HEK293 (cell line): ENCODE measurements at regions not wholly inside any gene's neighbourhood (a gene's known extent, or its start where the extent isn't known, plus 50 kb on each side); places are given as distances from the start of the nearest gene placed in this dataset.

Source experiments
- BCL11B ChIP-seq: fragments of 450-650 bp; formaldehyde crosslinking; IDR thresholded peaks from 2 replicates; pipeline ENCODE4 v1.5.1; 2016; ENCODE audit warnings: low read depth, missing biosample characterization, missing genetic modification characterization
- SP3 ChIP-seq: fragments of 450-650 bp; formaldehyde crosslinking; IDR thresholded peaks from 2 replicates; pipeline ENCODE4 v1.5.1; 2016; ENCODE audit warnings: missing biosample characterization, missing genetic modification characterization
- YY2 ChIP-seq: fragments of 450-650 bp; formaldehyde crosslinking; IDR thresholded peaks from 2 replicates; pipeline ENCODE4 v1.5.1; 2016; ENCODE audit warnings: missing biosample characterization, missing genetic modification characterization
- ZBTB11 ChIP-seq: fragments of 450-650 bp; formaldehyde crosslinking; conservative IDR thresholded peaks from 2 replicates; pipeline ENCODE4 v1.5.1; 2016; ENCODE audit warnings: low read depth, missing biosample characterization, missing genetic modification characterization
- ZFHX2 ChIP-seq: fragments of 450-650 bp; formaldehyde crosslinking; conservative IDR thresholded peaks from 2 replicates; pipeline ENCODE4 v1.5.1; 2016; ENCODE audit warnings: missing biosample characterization, missing genetic modification characterization
- ZNF211 ChIP-seq: fragments of 450-650 bp; formaldehyde crosslinking; IDR thresholded peaks from 2 replicates; pipeline ENCODE4 v1.5.1; 2016; ENCODE audit warnings: low read depth, missing biosample characterization, missing genetic modification characterization
- ZNF24 ChIP-seq: fragments of 450-650 bp; formaldehyde crosslinking; IDR thresholded peaks from 2 replicates; pipeline ENCODE4 v1.5.1; 2016; ENCODE audit warnings: missing biosample characterization, missing genetic modification characterization
- ZNF280D ChIP-seq: fragments of 450-650 bp; formaldehyde crosslinking; IDR thresholded peaks from 2 replicates; pipeline ENCODE4 v1.5.1; 2016; ENCODE audit warnings: missing biosample characterization, missing genetic modification characterization
- ZNF341 ChIP-seq: fragments of 450-650 bp; formaldehyde crosslinking; IDR thresholded peaks from 2 replicates; pipeline ENCODE4; 2016; ENCODE audit warnings: low read depth, missing biosample characterization, missing genetic modification characterization
- ZNF518A ChIP-seq: fragments of 450-650 bp; formaldehyde crosslinking; conservative IDR thresholded peaks from 2 replicates; pipeline ENCODE4 v1.5.1; 2016; ENCODE audit warnings: low read depth, missing biosample characterization, missing genetic modification characterization
- ZNF626 ChIP-seq: fragments of 450-650 bp; sonication (Bioruptor Pico); formaldehyde crosslinking; IDR thresholded peaks from 2 replicates; pipeline ENCODE4 v1.5.1; 2018; ENCODE audit warnings: missing biosample characterization, missing genetic modification characterization, inconsistent platforms
- ZNF664 ChIP-seq: fragments of 450-650 bp; formaldehyde crosslinking; IDR thresholded peaks from 2 replicates; pipeline ENCODE4 v1.5.1; 2016; ENCODE audit warnings: missing biosample characterization, missing genetic modification characterization
- ZNF701 ChIP-seq: fragments of 450-650 bp; formaldehyde crosslinking; IDR thresholded peaks from 2 replicates; pipeline ENCODE4 v1.5.1; 2016; ENCODE audit warnings: missing biosample characterization, missing genetic modification characterization
- ZNF776 ChIP-seq: fragments of 450-650 bp; formaldehyde crosslinking; IDR thresholded peaks from 2 replicates; pipeline ENCODE4 v1.5.0; 2017; ENCODE audit warnings: missing biosample characterization, missing genetic modification characterization, borderline replicate concordance
- ZSCAN23 ChIP-seq: fragments of 450-650 bp; formaldehyde crosslinking; IDR thresholded peaks from 2 replicates; pipeline ENCODE4 v1.5.1; 2016; ENCODE audit warnings: missing biosample characterization, missing genetic modification characterization
- TF ChIP-seq, protein P1 (sequence below): fragments of 450-650 bp; formaldehyde crosslinking; IDR thresholded peaks from 2 replicates; pipeline ENCODE4 v1.5.1; 2016; ENCODE audit warnings: missing biosample characterization, missing genetic modification characterization
- TF ChIP-seq, protein P2 (sequence below): fragments of 450-650 bp; formaldehyde crosslinking; IDR thresholded peaks from 2 replicates; pipeline ENCODE4 v1.5.1; 2016; ENCODE audit warnings: missing biosample characterization, missing genetic modification characterization
- TF ChIP-seq, protein P3 (sequence below): fragments of 450-650 bp; formaldehyde crosslinking; IDR thresholded peaks from 2 replicates; pipeline ENCODE4 v1.5.1; 2016; ENCODE audit warnings: missing biosample characterization, missing genetic modification characterization
- TF ChIP-seq, protein P4 (sequence below): fragments of 450-650 bp; IDR thresholded peaks from 2 replicates; pipeline ENCODE4 v1.5.1; 2018; ENCODE audit warnings: missing biosample characterization, missing genetic modification characterization

GRCh38 chr18:22349966-22350365, 67.7 kb downstream of the CTAGE1 start (continued):
- TF ChIP-seq, protein P1, sequence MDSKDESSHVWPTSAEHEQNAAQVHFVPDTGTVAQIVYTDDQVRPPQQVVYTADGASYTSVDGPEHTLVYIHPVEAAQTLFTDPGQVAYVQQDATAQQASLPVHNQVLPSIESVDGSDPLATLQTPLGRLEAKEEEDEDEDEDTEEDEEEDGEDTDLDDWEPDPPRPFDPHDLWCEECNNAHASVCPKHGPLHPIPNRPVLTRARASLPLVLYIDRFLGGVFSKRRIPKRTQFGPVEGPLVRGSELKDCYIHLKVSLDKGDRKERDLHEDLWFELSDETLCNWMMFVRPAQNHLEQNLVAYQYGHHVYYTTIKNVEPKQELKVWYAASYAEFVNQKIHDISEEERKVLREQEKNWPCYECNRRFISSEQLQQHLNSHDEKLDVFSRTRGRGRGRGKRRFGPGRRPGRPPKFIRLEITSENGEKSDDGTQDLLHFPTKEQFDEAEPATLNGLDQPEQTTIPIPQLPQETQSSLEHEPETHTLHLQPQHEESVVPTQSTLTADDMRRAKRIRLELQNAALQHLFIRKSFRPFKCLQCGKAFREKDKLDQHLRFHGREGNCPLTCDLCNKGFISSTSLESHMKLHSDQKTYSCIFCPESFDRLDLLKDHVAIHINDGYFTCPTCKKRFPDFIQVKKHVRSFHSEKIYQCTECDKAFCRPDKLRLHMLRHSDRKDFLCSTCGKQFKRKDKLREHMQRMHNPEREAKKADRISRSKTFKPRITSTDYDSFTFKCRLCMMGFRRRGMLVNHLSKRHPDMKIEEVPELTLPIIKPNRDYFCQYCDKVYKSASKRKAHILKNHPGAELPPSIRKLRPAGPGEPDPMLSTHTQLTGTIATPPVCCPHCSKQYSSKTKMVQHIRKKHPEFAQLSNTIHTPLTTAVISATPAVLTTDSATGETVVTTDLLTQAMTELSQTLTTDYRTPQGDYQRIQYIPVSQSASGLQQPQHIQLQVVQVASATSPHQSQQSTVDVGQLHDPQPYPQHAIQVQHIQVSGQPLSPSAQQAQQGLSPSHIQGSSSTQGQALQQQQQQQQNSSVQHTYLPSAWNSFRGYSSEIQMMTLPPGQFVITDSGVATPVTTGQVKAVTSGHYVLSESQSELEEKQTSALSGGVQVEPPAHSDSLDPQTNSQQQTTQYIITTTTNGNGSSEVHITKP (tag by site-specific recombination), result no peak
- TF ChIP-seq ZSCAN23 (0 out of 2 replicates have a peak, but pooled peaks have one; percentile 44), ZNF24 (tag by site-specific recombination) (no peak), ZNF626 (tag by site-specific recombination) (no peak), ZNF341 (tag by site-specific recombination) (no peak), ZNF518A (tag by site-specific recombination) (no peak), ZBTB11 (no peak), ZFHX2 (no peak), BCL11B (tag by site-specific recombination) (no peak), ZNF280D (tag by site-specific recombination) (no peak), ZNF701 (no peak), ZNF776 (tag by site-specific recombination) (no peak), ZNF664 (tag by site-specific recombination) (no peak), SP3 (no peak), YY2 (no peak), ZNF211 (tag by site-specific recombination) (no peak)
- TF ChIP-seq, protein P2, sequence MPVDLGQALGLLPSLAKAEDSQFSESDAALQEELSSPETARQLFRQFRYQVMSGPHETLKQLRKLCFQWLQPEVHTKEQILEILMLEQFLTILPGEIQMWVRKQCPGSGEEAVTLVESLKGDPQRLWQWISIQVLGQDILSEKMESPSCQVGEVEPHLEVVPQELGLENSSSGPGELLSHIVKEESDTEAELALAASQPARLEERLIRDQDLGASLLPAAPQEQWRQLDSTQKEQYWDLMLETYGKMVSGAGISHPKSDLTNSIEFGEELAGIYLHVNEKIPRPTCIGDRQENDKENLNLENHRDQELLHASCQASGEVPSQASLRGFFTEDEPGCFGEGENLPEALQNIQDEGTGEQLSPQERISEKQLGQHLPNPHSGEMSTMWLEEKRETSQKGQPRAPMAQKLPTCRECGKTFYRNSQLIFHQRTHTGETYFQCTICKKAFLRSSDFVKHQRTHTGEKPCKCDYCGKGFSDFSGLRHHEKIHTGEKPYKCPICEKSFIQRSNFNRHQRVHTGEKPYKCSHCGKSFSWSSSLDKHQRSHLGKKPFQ (tag by site-specific recombination), result no peak
- TF ChIP-seq, protein P3, sequence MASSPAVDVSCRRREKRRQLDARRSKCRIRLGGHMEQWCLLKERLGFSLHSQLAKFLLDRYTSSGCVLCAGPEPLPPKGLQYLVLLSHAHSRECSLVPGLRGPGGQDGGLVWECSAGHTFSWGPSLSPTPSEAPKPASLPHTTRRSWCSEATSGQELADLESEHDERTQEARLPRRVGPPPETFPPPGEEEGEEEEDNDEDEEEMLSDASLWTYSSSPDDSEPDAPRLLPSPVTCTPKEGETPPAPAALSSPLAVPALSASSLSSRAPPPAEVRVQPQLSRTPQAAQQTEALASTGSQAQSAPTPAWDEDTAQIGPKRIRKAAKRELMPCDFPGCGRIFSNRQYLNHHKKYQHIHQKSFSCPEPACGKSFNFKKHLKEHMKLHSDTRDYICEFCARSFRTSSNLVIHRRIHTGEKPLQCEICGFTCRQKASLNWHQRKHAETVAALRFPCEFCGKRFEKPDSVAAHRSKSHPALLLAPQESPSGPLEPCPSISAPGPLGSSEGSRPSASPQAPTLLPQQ (tag by site-specific recombination), result no peak; the same call in 1 of the 2 replicates
- TF ChIP-seq, protein P4, sequence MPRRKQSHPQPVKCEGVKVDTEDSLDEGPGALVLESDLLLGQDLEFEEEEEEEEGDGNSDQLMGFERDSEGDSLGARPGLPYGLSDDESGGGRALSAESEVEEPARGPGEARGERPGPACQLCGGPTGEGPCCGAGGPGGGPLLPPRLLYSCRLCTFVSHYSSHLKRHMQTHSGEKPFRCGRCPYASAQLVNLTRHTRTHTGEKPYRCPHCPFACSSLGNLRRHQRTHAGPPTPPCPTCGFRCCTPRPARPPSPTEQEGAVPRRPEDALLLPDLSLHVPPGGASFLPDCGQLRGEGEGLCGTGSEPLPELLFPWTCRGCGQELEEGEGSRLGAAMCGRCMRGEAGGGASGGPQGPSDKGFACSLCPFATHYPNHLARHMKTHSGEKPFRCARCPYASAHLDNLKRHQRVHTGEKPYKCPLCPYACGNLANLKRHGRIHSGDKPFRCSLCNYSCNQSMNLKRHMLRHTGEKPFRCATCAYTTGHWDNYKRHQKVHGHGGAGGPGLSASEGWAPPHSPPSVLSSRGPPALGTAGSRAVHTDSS, result no peak
